PC-9 (cell line): ENCODE measurements at regions not wholly inside any gene's neighbourhood (a gene's known extent, or its start where the extent isn't known, plus 50 kb on each side); places are given as distances from the start of the nearest gene placed in this dataset.

Experiments
- CTCF ChIP-seq: fragments of 200-600 bp; sonication (generic); conservative IDR thresholded peaks from 2 replicates; pipeline ENCODE4 v1.6.1; 2017; ENCODE audit warnings: mixed run types, antibody characterized with exemption, mild to moderate bottlenecking, moderate library complexity
- EZH2 ChIP-seq: fragments of 200-600 bp; sonication (generic); IDR thresholded peaks from 2 replicates; pipeline ENCODE4 v1.8.0; 2017; ENCODE audit warnings: antibody characterized with exemption, low read depth

DNA sequence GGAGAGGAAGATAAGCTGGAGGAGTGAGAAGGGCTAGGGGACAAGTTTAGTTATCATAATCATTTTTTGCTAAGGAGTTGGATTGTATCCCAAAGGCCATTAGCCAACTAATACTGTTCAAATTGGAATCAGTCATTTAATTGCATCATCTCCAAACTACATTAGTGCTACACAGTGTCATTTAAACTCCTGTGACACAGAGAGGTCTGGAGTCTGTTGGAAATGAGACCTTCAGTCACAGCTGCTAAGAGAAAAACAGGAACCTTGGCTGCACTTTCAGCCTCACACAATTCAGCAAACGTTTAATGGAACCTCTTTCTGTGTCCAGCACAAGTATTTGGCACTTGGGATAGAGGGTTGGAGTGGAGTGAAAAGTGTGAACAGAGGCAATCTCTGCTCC, 175.5 kb upstream of the MGAT5 start:
- TF ChIP-seq CTCF (no peak), EZH2 (no peak)
